ENCODE measurements at regions not wholly inside any gene's neighbourhood (a gene's known extent, or its start where the extent isn't known, plus 50 kb on each side); places are given as distances from the start of the nearest gene placed in this dataset.

DNA sequence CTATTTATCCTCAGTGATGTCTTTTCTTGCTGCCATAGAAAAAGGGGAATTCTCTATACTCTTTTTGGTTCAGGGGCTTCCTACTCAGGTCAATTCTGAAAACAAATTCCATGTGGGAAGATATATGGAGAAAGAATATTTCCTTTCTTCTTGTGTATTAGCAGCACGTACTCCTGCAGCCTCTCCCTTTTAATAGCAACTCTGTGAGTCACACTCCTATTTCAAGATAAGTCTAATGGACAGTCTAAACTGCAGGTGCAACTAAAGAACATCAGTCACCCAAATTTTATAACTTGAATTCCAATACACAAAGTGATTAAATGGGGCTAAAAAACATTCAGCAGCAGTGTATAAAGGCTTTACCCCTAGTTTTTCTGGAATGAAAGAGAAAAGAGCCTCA is 942.2 kb downstream of the CNTNAP5 start:
- TF ChIP-seq POLR2A (IDR thresholded peaks at IDR 0.05; ENCODE audit: extremely low read depth, insufficient read length) = no peak
- TF ChIP-seq, protein P1, sequence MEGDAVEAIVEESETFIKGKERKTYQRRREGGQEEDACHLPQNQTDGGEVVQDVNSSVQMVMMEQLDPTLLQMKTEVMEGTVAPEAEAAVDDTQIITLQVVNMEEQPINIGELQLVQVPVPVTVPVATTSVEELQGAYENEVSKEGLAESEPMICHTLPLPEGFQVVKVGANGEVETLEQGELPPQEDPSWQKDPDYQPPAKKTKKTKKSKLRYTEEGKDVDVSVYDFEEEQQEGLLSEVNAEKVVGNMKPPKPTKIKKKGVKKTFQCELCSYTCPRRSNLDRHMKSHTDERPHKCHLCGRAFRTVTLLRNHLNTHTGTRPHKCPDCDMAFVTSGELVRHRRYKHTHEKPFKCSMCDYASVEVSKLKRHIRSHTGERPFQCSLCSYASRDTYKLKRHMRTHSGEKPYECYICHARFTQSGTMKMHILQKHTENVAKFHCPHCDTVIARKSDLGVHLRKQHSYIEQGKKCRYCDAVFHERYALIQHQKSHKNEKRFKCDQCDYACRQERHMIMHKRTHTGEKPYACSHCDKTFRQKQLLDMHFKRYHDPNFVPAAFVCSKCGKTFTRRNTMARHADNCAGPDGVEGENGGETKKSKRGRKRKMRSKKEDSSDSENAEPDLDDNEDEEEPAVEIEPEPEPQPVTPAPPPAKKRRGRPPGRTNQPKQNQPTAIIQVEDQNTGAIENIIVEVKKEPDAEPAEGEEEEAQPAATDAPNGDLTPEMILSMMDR (IDR thresholded peaks at IDR 0.05; ENCODE audit: low read depth, low read length) = no peak
- TF ChIP-seq, protein P2, sequence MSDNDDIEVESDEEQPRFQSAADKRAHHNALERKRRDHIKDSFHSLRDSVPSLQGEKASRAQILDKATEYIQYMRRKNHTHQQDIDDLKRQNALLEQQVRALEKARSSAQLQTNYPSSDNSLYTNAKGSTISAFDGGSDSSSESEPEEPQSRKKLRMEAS (IDR thresholded peaks at IDR 0.05; ENCODE audit: low read depth, low read length) = no peak

Measured in NB4 (cell line).